GM21717 (cell line): ENCODE measurements at regions not wholly inside any gene's neighbourhood (a gene's known extent, or its start where the extent isn't known, plus 50 kb on each side); places are given as distances from the start of the nearest gene placed in this dataset.
"Not testable (repeated sequence)": the region's sequence is repeated elsewhere in the genome, so short reads cannot be mapped to it uniquely, and the experiment has no call there.

Experiments used
- ATAC-seq: cut with Tn5 transposase; IDR thresholded peaks from one replicate; pipeline ENCODE4 v1.9.1; 2021; ENCODE audit warnings: mild to moderate bottlenecking, moderate library complexity; ENCODE audit not compliant: unreplicated experiment

- ATAC-seq: no peak
Observed at GRCh38 chr14:44453433-44454171, 53.5 kb downstream of the FSCB start.

GRCh38 chr14:44450232-44450631, 56.9 kb downstream of the FSCB start:
- not testable (repeated sequence) for ATAC-seq

GRCh38 chr14:44449680-44450079, 57.4 kb downstream of the FSCB start:
- no peak for ATAC-seq

GRCh38 chr14:44448951-44449358, 58.1 kb downstream of the FSCB start:
- no peak for ATAC-seq

- ATAC-seq: no peak
Observed at GRCh38 chr14:44446965-44447364, 60.1 kb downstream of the FSCB start.

- ATAC-seq: no peak
Observed at GRCh38 chr14:44444454-44444853, 62.6 kb downstream of the FSCB start.

- no peak for ATAC-seq
Observed at GRCh38 chr14:44438936-44439335, 68.1 kb downstream of the FSCB start.

- ATAC-seq: no peak
Observed at GRCh38 chr14:44438221-44438620, 68.9 kb downstream of the FSCB start.

- no peak for ATAC-seq
Observed at GRCh38 chr14:44436458-44436857, 70.6 kb downstream of the FSCB start.

- ATAC-seq: no peak
Observed at GRCh38 chr14:44428231-44428945, 78.7 kb downstream of the FSCB start.

- ATAC-seq: no peak
Observed at GRCh38 chr14:44422699-44423098, 84.4 kb downstream of the FSCB start.

GRCh38 chr14:44420226-44420625, 86.9 kb downstream of the FSCB start:
- no peak for ATAC-seq

GRCh38 chr14:44418856-44419255, 88.2 kb downstream of the FSCB start:
- no peak for ATAC-seq

- no peak for ATAC-seq
Observed at GRCh38 chr14:44417809-44418208, 89.3 kb downstream of the FSCB start.

GRCh38 chr14:44414646-44415045, 92.4 kb downstream of the FSCB start:
- ATAC-seq: no peak

GRCh38 chr14:44412858-44413569, 94.1 kb downstream of the FSCB start:
- no peak for ATAC-seq

- ATAC-seq: no peak
Observed at GRCh38 chr14:44405011-44405486, 102.0 kb downstream of the FSCB start.

GRCh38 chr14:44404599-44404998, 102.5 kb downstream of the FSCB start:
- ATAC-seq: no peak

- ATAC-seq: no peak
Observed at GRCh38 chr14:44404036-44404435, 103.0 kb downstream of the FSCB start.

- no peak for ATAC-seq
Observed at GRCh38 chr14:44403193-44403592, 103.9 kb downstream of the FSCB start.

- ATAC-seq: no peak
Observed at GRCh38 chr14:44396226-44396625, 110.9 kb downstream of the FSCB start.

- ATAC-seq: no peak
Observed at GRCh38 chr14:44392984-44393383, 114.1 kb downstream of the FSCB start.
